ENCODE measurements at regions not wholly inside any gene's neighbourhood (a gene's known extent, or its start where the extent isn't known, plus 50 kb on each side); places are given as distances from the start of the nearest gene placed in this dataset.
A peak's percentile ranks its signal among the peaks of the same experiment; 100 is the strongest.

GRCh38 chr22:22746963-22747933 lies 102.8 kb downstream of the GGTLC2 start:
- Mint-ChIP-seq H3K9me3 (no peaks in the 10 kb centered on the region), H3K36me3 (no peaks in the 10 kb centered on the region), H3K4me3 (no peak overlapping the region), H3K27ac (peak overlapping the region; percentile 78), H3K4me1 (peaks cover 37% of the 10 kb centered on the region)
- DNase-seq (ENCODE audit: low spot score in 2 of 2) (peak in 1 of 2 donors; percentile 44), ATAC-seq (peak; percentile 39)

- ATAC-seq: peak; percentile 73
- Mint-ChIP-seq H3K4me3 (no peak overlapping the region), H3K9me3 (no peaks in the 10 kb centered on the region), H3K27ac (no peak overlapping the region), H3K36me3 (no peaks in the 10 kb centered on the region), H3K4me1 (peaks cover 34% of the 10 kb centered on the region)
- DNase-seq (ENCODE audit: low spot score in 2 of 2): peak; percentile 36 to 61
These were observed 103.9 kb downstream of the GGTLC2 start for GRCh38 chr22:22748297-22748743.

- ATAC-seq: no peak
- H3K27ac Mint-ChIP-seq: no peak overlapping the region
- H3K4me3 Mint-ChIP-seq: no peak overlapping the region
- no peaks in the 10 kb centered on the region for H3K36me3 Mint-ChIP-seq
- peaks cover 38% of the 10 kb centered on the region for H3K4me1 Mint-ChIP-seq
- H3K9me3 Mint-ChIP-seq: no peaks in the 10 kb centered on the region
- no peak for DNase-seq (ENCODE audit: low spot score in 2 of 2)
These were observed 104.3 kb downstream of the GGTLC2 start for GRCh38 chr22:22748756-22749155.

- Mint-ChIP-seq H3K4me3 (no peak overlapping the region), H3K36me3 (no peaks in the 10 kb centered on the region), H3K9me3 (no peaks in the 10 kb centered on the region), H3K27ac (no peak overlapping the region), H3K4me1 (peaks cover 44% of the 10 kb centered on the region)
- ATAC-seq: no peak
- DNase-seq (ENCODE audit: low spot score in 2 of 2): no peak
These were observed 104.8 kb downstream of the GGTLC2 start for GRCh38 chr22:22749167-22749758.

- DNase-seq (ENCODE audit: low spot score in 2 of 2): peak in 1 of 2 donors; percentile 26
- Mint-ChIP-seq H3K4me3 (no peak overlapping the region), H3K36me3 (no peaks in the 10 kb centered on the region), H3K9me3 (no peaks in the 10 kb centered on the region), H3K27ac (peak overlapping the region; percentile 68), H3K4me1 (peaks cover 53% of the 10 kb centered on the region)
- no peak for ATAC-seq
These were observed 106.1 kb downstream of the GGTLC2 start for GRCh38 chr22:22750335-22751042.

- H3K4me1 Mint-ChIP-seq: peaks cover 54% of the 10 kb centered on the region
- ATAC-seq: no peak
- no peak overlapping the region for H3K4me3 Mint-ChIP-seq
- no peaks in the 10 kb centered on the region for H3K9me3 Mint-ChIP-seq
- peak in 1 of 2 donors; percentile 36 for DNase-seq (ENCODE audit: low spot score in 2 of 2)
- peak overlapping the region; percentile 94 for H3K27ac Mint-ChIP-seq
- H3K36me3 Mint-ChIP-seq: no peaks in the 10 kb centered on the region
These were observed 106.7 kb downstream of the GGTLC2 start for GRCh38 chr22:22751043-22751603.

- peaks cover 57% of the 10 kb centered on the region for H3K4me1 Mint-ChIP-seq
- H3K27ac Mint-ChIP-seq: peak overlapping the region; percentile 94
- DNase-seq (ENCODE audit: low spot score in 2 of 2) (peak in 1 of 2 donors; percentile 7), ATAC-seq (no peak)
- no peaks in the 10 kb centered on the region for H3K9me3 Mint-ChIP-seq
- H3K36me3 Mint-ChIP-seq: no peaks in the 10 kb centered on the region
- no peak overlapping the region for H3K4me3 Mint-ChIP-seq
These were observed 107.8 kb downstream of the GGTLC2 start for GRCh38 chr22:22752199-22752555.

- Mint-ChIP-seq H3K4me3 (no peak overlapping the region), H3K4me1 (peaks cover 57% of the 10 kb centered on the region), H3K36me3 (no peaks in the 10 kb centered on the region), H3K27ac (peak overlapping the region; percentile 94), H3K9me3 (no peaks in the 10 kb centered on the region)
- DNase-seq (ENCODE audit: low spot score in 2 of 2) (peak in 1 of 2 donors; percentile 40), ATAC-seq (no peak)
These were observed 108.4 kb downstream of the GGTLC2 start for GRCh38 chr22:22752556-22753477.

- no peaks in the 10 kb centered on the region for H3K9me3 Mint-ChIP-seq
- no peak overlapping the region for H3K4me3 Mint-ChIP-seq
- ATAC-seq (peak; percentile 93), DNase-seq (ENCODE audit: low spot score in 2 of 2) (peak; percentile 70 to 88)
- H3K27ac Mint-ChIP-seq: peak overlapping the region; percentile 94
- no peaks in the 10 kb centered on the region for H3K36me3 Mint-ChIP-seq
- H3K4me1 Mint-ChIP-seq: peaks cover 60% of the 10 kb centered on the region
These were observed 109.3 kb downstream of the GGTLC2 start for GRCh38 chr22:22753526-22754267.

GRCh38 chr22:22754268-22754657 lies 109.8 kb downstream of the GGTLC2 start:
- peaks cover 65% of the 10 kb centered on the region for H3K4me1 Mint-ChIP-seq
- no peaks in the 10 kb centered on the region for H3K36me3 Mint-ChIP-seq
- no peak for ATAC-seq
- DNase-seq (ENCODE audit: low spot score in 2 of 2): no peak
- H3K9me3 Mint-ChIP-seq: no peaks in the 10 kb centered on the region
- no peak overlapping the region for H3K4me3 Mint-ChIP-seq
- H3K27ac Mint-ChIP-seq: peak overlapping the region; percentile 94

GRCh38 chr22:22754961-22755777 lies 110.8 kb downstream of the GGTLC2 start:
- Mint-ChIP-seq H3K4me3 (no peak overlapping the region), H3K36me3 (no peaks in the 10 kb centered on the region), H3K9me3 (no peaks in the 10 kb centered on the region), H3K4me1 (peaks cover 72% of the 10 kb centered on the region), H3K27ac (peak overlapping the region; percentile 94)
- DNase-seq (ENCODE audit: low spot score in 2 of 2) (peak in 1 of 2 donors; percentile 45), ATAC-seq (no peak)

GRCh38 chr22:22755778-22756100 lies 111.3 kb downstream of the GGTLC2 start:
- Mint-ChIP-seq H3K9me3 (no peaks in the 10 kb centered on the region), H3K4me3 (no peak overlapping the region), H3K4me1 (peaks cover 78% of the 10 kb centered on the region), H3K36me3 (no peaks in the 10 kb centered on the region), H3K27ac (peak overlapping the region; percentile 94)
- DNase-seq (ENCODE audit: low spot score in 2 of 2) (no peak), ATAC-seq (no peak)

GRCh38 chr22:22756109-22756508 lies 111.7 kb downstream of the GGTLC2 start:
- no peaks in the 10 kb centered on the region for H3K36me3 Mint-ChIP-seq
- H3K27ac Mint-ChIP-seq: peak overlapping the region; percentile 94
- H3K9me3 Mint-ChIP-seq: no peaks in the 10 kb centered on the region
- H3K4me3 Mint-ChIP-seq: no peak overlapping the region
- ATAC-seq (no peak), DNase-seq (ENCODE audit: low spot score in 2 of 2) (peak in 1 of 2 donors; percentile 45)
- H3K4me1 Mint-ChIP-seq: peaks cover 80% of the 10 kb centered on the region

Measured in stimulated activated effector memory CD8-positive, alpha-beta T cell treated with anti-CD3 and anti-CD28 coated beads, Interleukin-12 subunit alpha, Interleukin-12 subunit beta, amount 100 ng/mL, for 72 hours (primary cell).